Nephron (organoid): ENCODE measurements at regions not wholly inside any gene's neighbourhood (a gene's known extent, or its start where the extent isn't known, plus 50 kb on each side); places are given as distances from the start of the nearest gene placed in this dataset.

Experiments used
- H3K27ac Mint-ChIP-seq, 3 experiments: 2 replicates each; pipeline ENCODE4 v1.8.0; 2020; ENCODE audit warnings: mixed read lengths in 3 of 3, mild to moderate bottlenecking in 2 of 3, moderate library complexity in 1 of 3
- H3K27me3 Mint-ChIP-seq: 2 replicates; pipeline ENCODE4 v1.8.0; 2021; ENCODE audit warnings: low read depth, mild to moderate bottlenecking, moderate library complexity, mixed read lengths
- H3K36me3 Mint-ChIP-seq: 2 replicates; pipeline ENCODE4 v1.8.0; 2020; ENCODE audit warnings: low read depth, mixed read lengths
- H3K4me1 Mint-ChIP-seq: 2 replicates; pipeline ENCODE4 v1.8.0; 2020; ENCODE audit warnings: mixed read lengths
- H3K4me3 Mint-ChIP-seq, 3 experiments: 2 replicates each; pipeline ENCODE4 v1.8.0; 2020; ENCODE audit warnings: mild to moderate bottlenecking in 3 of 3, mixed read lengths in 3 of 3, moderate library complexity in 2 of 3
- H3K9me3 Mint-ChIP-seq: 2 replicates; pipeline ENCODE4 v1.8.0; 2020; ENCODE audit warnings: mixed read lengths
- CTCF ChIP-seq, 3 experiments: fragments of 200-600 bp; sonication (generic); IDR thresholded peaks; one replicate each; pipeline ENCODE4 v1.5.0; 2021; ENCODE audit warnings: antibody characterized with exemption in 3 of 3; ENCODE audit not compliant: unreplicated experiment in 3 of 3

DNA sequence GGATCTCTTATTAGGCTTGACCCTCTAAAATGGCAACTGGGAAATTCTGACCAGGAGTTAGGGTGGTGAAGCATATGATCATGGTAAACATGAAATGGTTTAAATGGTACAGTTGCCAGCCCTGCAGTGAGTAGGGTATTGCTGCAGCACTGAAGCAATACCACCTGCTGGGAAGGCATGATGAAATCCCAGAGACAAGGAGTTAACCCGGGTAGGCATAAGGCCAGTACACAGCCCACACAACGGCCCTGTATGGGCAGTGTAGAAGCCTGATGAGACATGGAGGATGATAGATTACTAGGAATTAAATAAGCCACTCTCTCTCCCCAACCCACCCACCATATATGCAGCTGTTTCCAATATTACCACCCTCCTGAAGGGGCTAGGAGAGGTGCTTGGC, 197.4 kb upstream of the MOCS1 start:
- no peak overlapping the region for H3K27ac Mint-ChIP-seq
- H3K9me3 Mint-ChIP-seq = peaks cover 12% of the 10 kb centered on the region
- no peaks in the 10 kb centered on the region for H3K4me1 Mint-ChIP-seq
- peaks cover 16% of the 10 kb centered on the region for H3K27me3 Mint-ChIP-seq
- TF ChIP-seq CTCF (IDR thresholded peaks at IDR 0.05; ENCODE audit: unreplicated experiment in 3 of 3) = no peak
- no peaks in the 10 kb centered on the region for H3K36me3 Mint-ChIP-seq
- no peak overlapping the region for H3K4me3 Mint-ChIP-seq

DNA sequence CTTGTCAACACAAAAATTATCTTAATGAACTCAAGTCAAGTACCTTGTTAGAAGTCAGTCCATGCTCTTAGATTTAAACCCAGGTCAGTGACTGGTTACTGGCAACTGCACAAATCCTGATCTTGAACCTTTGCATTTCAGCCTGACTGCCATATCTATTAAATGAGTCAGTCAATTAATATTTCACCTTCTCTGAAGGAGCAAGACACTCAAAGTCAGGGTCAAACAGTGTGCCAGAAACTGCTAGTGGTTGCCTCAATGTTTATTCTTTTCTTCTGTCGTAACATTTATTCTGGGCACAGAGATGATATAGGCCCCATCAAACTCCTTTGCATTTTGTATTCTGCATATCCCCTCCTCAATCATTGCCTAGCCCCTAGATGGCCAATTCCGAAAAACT, 193.9 kb upstream of the MOCS1 start:
- H3K27me3 Mint-ChIP-seq = peaks cover 18% of the 10 kb centered on the region

DNA sequence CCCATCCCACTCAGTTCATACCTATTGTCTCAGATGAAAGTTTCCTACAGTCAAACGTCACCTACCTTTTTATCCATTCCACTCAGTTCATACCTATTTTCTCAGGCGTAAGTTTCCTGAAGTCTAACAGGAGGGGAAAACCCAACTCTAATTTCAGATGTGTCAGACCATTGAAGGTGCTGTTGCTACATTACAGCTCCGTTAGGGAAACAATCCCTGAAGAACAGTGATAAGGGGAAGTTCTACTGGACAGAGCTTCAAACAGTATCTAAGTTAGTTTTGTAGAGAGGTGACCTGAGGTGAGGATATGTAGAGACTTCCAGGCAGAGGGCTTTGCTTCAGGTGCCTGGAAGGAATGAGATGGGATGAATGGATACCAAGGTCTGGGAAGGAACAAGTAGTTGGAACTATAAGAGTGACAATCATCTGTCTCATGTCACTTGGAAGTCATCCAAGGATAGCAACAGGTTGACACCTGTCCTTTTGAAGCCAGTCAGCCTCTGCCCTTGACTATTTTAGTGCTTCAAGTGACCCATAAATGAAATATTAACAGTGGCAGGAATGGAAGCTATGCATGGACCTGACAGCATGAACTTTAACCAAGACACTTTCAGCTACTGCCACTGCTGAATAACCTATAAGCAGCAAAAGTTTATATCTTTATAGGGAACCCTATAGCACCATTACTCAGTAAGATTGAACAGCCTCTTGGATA, 191.6 kb upstream of the MOCS1 start:
- Mint-ChIP-seq H3K27me3 (peaks cover 26% of the 10 kb centered on the region), H3K36me3 (no peaks in the 10 kb centered on the region), H3K27ac (no peak overlapping the region), H3K4me3 (no peak overlapping the region), H3K4me1 (no peaks in the 10 kb centered on the region), H3K9me3 (peaks cover 9% of the 10 kb centered on the region)
- no peak for TF ChIP-seq CTCF (IDR thresholded peaks at IDR 0.05; ENCODE audit: unreplicated experiment in 3 of 3)

More for the DNA sequence above, 193.9 kb upstream of the MOCS1 start:
- no peaks in the 10 kb centered on the region for H3K36me3 Mint-ChIP-seq
- no peak overlapping the region for H3K27ac Mint-ChIP-seq
- H3K9me3 Mint-ChIP-seq = peaks cover 10% of the 10 kb centered on the region
- TF ChIP-seq CTCF (IDR thresholded peaks at IDR 0.05; ENCODE audit: unreplicated experiment in 3 of 3) = no peak
- H3K4me1 Mint-ChIP-seq = no peaks in the 10 kb centered on the region
- no peak overlapping the region for H3K4me3 Mint-ChIP-seq

DNA sequence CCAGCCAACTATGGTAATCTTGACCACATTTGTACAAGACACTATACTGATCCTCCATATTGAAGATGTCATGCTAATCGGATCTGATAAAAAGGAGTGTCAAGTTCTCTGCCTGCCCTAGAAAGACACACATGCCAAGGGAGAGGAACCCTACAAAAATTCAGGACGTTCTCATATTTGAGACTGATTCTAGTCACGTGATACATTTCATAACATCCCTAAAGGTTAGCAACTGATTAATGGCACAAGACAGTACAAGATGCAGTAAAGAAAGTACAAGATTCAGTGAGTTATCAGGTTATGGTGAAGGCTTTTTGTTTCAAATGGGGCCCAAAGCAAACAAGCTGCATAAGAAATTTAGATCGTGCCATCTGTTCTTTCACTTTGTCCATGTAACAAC, 190.7 kb upstream of the MOCS1 start:
- H3K9me3 Mint-ChIP-seq = peaks cover 8% of the 10 kb centered on the region
- peaks cover 24% of the 10 kb centered on the region for H3K27me3 Mint-ChIP-seq
- no peaks in the 10 kb centered on the region for H3K4me1 Mint-ChIP-seq
- H3K4me3 Mint-ChIP-seq = no peak overlapping the region
- H3K36me3 Mint-ChIP-seq = no peaks in the 10 kb centered on the region
- no peak for TF ChIP-seq CTCF (IDR thresholded peaks at IDR 0.05; ENCODE audit: unreplicated experiment in 3 of 3)
- H3K27ac Mint-ChIP-seq = no peak overlapping the region

DNA sequence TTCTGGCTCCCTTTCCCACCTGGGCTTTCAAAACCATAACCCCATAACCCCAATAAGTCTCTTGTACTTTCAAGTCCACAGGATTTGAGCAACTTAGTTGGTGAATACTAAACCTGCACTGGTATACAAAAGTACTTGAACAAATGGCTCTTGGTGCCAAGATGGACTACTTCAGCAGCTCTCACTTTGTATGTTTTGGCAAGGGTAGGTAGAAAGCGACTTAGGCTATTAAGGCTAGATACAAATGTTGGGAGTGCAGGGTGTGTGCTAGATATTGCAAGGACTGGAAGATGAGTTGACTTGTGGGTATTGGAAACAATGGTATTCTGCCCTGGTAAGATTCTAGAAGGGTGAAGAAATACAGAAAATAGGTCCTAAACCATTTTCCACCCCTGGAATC, 182.6 kb upstream of the MOCS1 start:
- no peaks in the 10 kb centered on the region for H3K9me3 Mint-ChIP-seq
- no peaks in the 10 kb centered on the region for H3K36me3 Mint-ChIP-seq
- no peak overlapping the region for H3K27ac Mint-ChIP-seq
- TF ChIP-seq CTCF (IDR thresholded peaks at IDR 0.05; ENCODE audit: unreplicated experiment in 3 of 3) = no peak
- no peaks in the 10 kb centered on the region for H3K4me1 Mint-ChIP-seq
- peaks cover 18% of the 10 kb centered on the region for H3K27me3 Mint-ChIP-seq
- H3K4me3 Mint-ChIP-seq = no peak overlapping the region

GRCh38 chr6:40112350-40112749, 178.1 kb upstream of the MOCS1 start:
- peaks cover 8% of the 10 kb centered on the region for H3K9me3 Mint-ChIP-seq
- H3K27ac Mint-ChIP-seq = no peak overlapping the region
- peaks cover 20% of the 10 kb centered on the region for H3K27me3 Mint-ChIP-seq
- H3K4me1 Mint-ChIP-seq = no peaks in the 10 kb centered on the region
- H3K4me3 Mint-ChIP-seq = no peak overlapping the region
- peak in 1 of 3 experiments; percentile 9 for TF ChIP-seq CTCF (IDR thresholded peaks at IDR 0.05; ENCODE audit: unreplicated experiment in 3 of 3)
- no peaks in the 10 kb centered on the region for H3K36me3 Mint-ChIP-seq
